Peyer's patch (tissue), 4 donors: ENCODE measurements at regions not wholly inside any gene's neighbourhood (a gene's known extent, or its start where the extent isn't known, plus 50 kb on each side); places are given as distances from the start of the nearest gene placed in this dataset.
"Not testable (repeated sequence)": the region's sequence is repeated elsewhere in the genome, so short reads cannot be mapped to it uniquely, and the experiment has no call there.

ENCODE experiments used
- DNase-seq, 3 donors: peaks; one replicate each; pipeline ENCODE4 v3.0.0-alpha.2; 2017 to 2019
- H3K27ac ChIP-seq, 4 donors: fragments of 200-600 bp; sonication (generic); one replicate each; pipeline ENCODE4 v1.5.1; 2016 to 2019
- H3K27me3 ChIP-seq, 2 donors: fragments of 200-600 bp; sonication (generic); one replicate each; pipeline ENCODE4 v1.5.1; 2019
- H3K36me3 ChIP-seq, 3 donors: fragments of 200-600 bp; sonication (generic); one replicate each; pipeline ENCODE4 v1.5.1; 2016 to 2019
- H3K4me1 ChIP-seq, 4 donors: fragments of 200-600 bp; sonication (generic); one replicate each; pipeline ENCODE4 v1.5.1; 2016 to 2019
- H3K4me3 ChIP-seq, 4 donors: fragments of 200-600 bp; sonication (generic); 1 replicate in 3 of 4; 2 replicates in 1 of 4; pipeline ENCODE4 v1.5.1; 2016 to 2019; ENCODE audit warnings: mild to moderate bottlenecking in 1 of 4
- H3K9me3 ChIP-seq, 4 donors: fragments of 200-600 bp; sonication (generic); one replicate each; pipeline ENCODE4 v1.5.1; 2016 to 2019; ENCODE audit warnings: mild to moderate bottlenecking in 1 of 4
- CTCF ChIP-seq, 6 experiments: fragments of 450-650 bp in 4 of 6; fragments of 200-600 bp in 2 of 6; sonication (generic) in 1 of 6; IDR thresholded peaks; one replicate each; pipeline ENCODE4 v1.5.1; 2017 to 2019; ENCODE audit warnings: antibody characterized with exemption in 6 of 6, mild to moderate bottlenecking in 3 of 6, moderate library complexity in 1 of 6
- POLR2A ChIP-seq, 2 donors: fragments of 450-650 bp; IDR thresholded peaks; one replicate each; pipeline ENCODE4 v1.5.1; 2017; ENCODE audit warnings: antibody characterized with exemption in 2 of 2, mild to moderate bottlenecking in 2 of 2, moderate library complexity in 2 of 2

GRCh38 chr15:84142888-84143337 lies 92.7 kb upstream of the GOLGA6L4 start:
- peak; percentile 62 to 86 (median 63) for DNase-seq
- Histone ChIP-seq H3K4me1 (no peaks in the 10 kb centered on the region), H3K27ac (no peak overlapping the region), H3K27me3 (no peaks in the 10 kb centered on the region), H3K36me3 (no peaks in the 10 kb centered on the region), H3K4me3 (no peak overlapping the region), H3K9me3 (no peaks in the 10 kb centered on the region)
- TF ChIP-seq POLR2A (IDR thresholded peaks at IDR 0.05), result no peak
- TF ChIP-seq CTCF (IDR thresholded peaks at IDR 0.05), result peak; percentile 47 to 86 (median 76)

GRCh38 chr15:84143753-84144314 lies 91.7 kb upstream of the GOLGA6L4 start:
- Histone ChIP-seq H3K4me1 (no peaks in the 10 kb centered on the region), H3K4me3 (no peak overlapping the region), H3K27me3 (no peaks in the 10 kb centered on the region), H3K9me3 (no peaks in the 10 kb centered on the region), H3K27ac (no peak overlapping the region), H3K36me3 (no peaks in the 10 kb centered on the region)
- no peak for DNase-seq
- TF ChIP-seq POLR2A (IDR thresholded peaks at IDR 0.05), result no peak
- no peak for TF ChIP-seq CTCF (IDR thresholded peaks at IDR 0.05)

GRCh38 chr15:84144946-84145345 lies 90.6 kb upstream of the GOLGA6L4 start:
- not testable (repeated sequence) for DNase-seq, H3K9me3 ChIP-seq, H3K4me3 ChIP-seq, H3K4me1 ChIP-seq, H3K27me3 ChIP-seq, H3K36me3 ChIP-seq, H3K27ac ChIP-seq

- not testable (repeated sequence) for DNase-seq, H3K9me3 ChIP-seq, H3K36me3 ChIP-seq, H3K27me3 ChIP-seq, H3K4me1 ChIP-seq, H3K4me3 ChIP-seq, H3K27ac ChIP-seq
These were observed 89.3 kb upstream of the GOLGA6L4 start for GRCh38 chr15:84146299-84146698.

GRCh38 chr15:84147307-84147706 lies 88.3 kb upstream of the GOLGA6L4 start:
- not testable (repeated sequence) for H3K9me3 ChIP-seq, H3K36me3 ChIP-seq, H3K4me1 ChIP-seq, H3K27me3 ChIP-seq, H3K4me3 ChIP-seq, DNase-seq, H3K27ac ChIP-seq

GRCh38 chr15:84151205-84151931 lies 84.2 kb upstream of the GOLGA6L4 start:
- H3K27me3 ChIP-seq, result no peaks in the 10 kb centered on the region
- H3K36me3 ChIP-seq, result no peaks in the 10 kb centered on the region
- no peak overlapping the region for H3K4me3 ChIP-seq
- no peaks in the 10 kb centered on the region for H3K9me3 ChIP-seq
- DNase-seq, result no peak
- H3K27ac ChIP-seq, result no peak overlapping the region
- H3K4me1 ChIP-seq, result no peaks in the 10 kb centered on the region
- TF ChIP-seq POLR2A (IDR thresholded peaks at IDR 0.05) (no peak), CTCF (IDR thresholded peaks at IDR 0.05) (no peak)

GRCh38 chr15:84152381-84152979 lies 83.1 kb upstream of the GOLGA6L4 start:
- H3K4me1 ChIP-seq, H3K27ac ChIP-seq, H3K27me3 ChIP-seq, H3K4me3 ChIP-seq, DNase-seq, H3K36me3 ChIP-seq, H3K9me3 ChIP-seq: not testable (repeated sequence)

GRCh38 chr15:84153655-84154140 lies 81.9 kb upstream of the GOLGA6L4 start:
- H3K36me3 ChIP-seq, H3K4me3 ChIP-seq, H3K9me3 ChIP-seq, H3K27me3 ChIP-seq, DNase-seq, H3K4me1 ChIP-seq, H3K27ac ChIP-seq: not testable (repeated sequence)

GRCh38 chr15:84154314-84154713 lies 81.3 kb upstream of the GOLGA6L4 start:
- H3K4me1 ChIP-seq, DNase-seq, H3K36me3 ChIP-seq, H3K27me3 ChIP-seq, H3K27ac ChIP-seq, H3K9me3 ChIP-seq, H3K4me3 ChIP-seq: not testable (repeated sequence)

GRCh38 chr15:84154787-84155186 lies 80.8 kb upstream of the GOLGA6L4 start:
- not testable (repeated sequence) for H3K27ac ChIP-seq, H3K4me1 ChIP-seq, H3K36me3 ChIP-seq, H3K4me3 ChIP-seq, DNase-seq, H3K9me3 ChIP-seq, H3K27me3 ChIP-seq

- not testable (repeated sequence) for H3K27me3 ChIP-seq, H3K4me3 ChIP-seq, H3K9me3 ChIP-seq
These were observed 79.6 kb upstream of the GOLGA6L4 start for GRCh38 chr15:84155792-84156587.

More at GRCh38 chr15:84155792-84156587, 79.6 kb upstream of the GOLGA6L4 start:
- not testable (repeated sequence) for H3K27ac ChIP-seq, H3K36me3 ChIP-seq, H3K4me1 ChIP-seq
- peak in 1 of 3 donors; percentile 29 for DNase-seq
